Activated naive CD4-positive, alpha-beta T cell treated with anti-CD3 and anti-CD28 coated beads for 36 hours (primary cell): ENCODE measurements at regions not wholly inside any gene's neighbourhood (a gene's known extent, or its start where the extent isn't known, plus 50 kb on each side); places are given as distances from the start of the nearest gene placed in this dataset.

Experiments
- CTCF ChIA-PET: fragments of 350-600 bp; sonication (Branson Sonifier 250); formaldehyde crosslinking; loops from one replicate; lab custom pipeline; 2021; ENCODE audit warnings: antibody characterized with exemption; lab: Charles Lee
- DNase-seq: peaks from one replicate; pipeline ENCODE4 v3.0.0-alpha.2; 2020
- H3K27ac Mint-ChIP-seq: one replicate; pipeline ENCODE4 v1.8.0; 2021; ENCODE audit warnings: mild to moderate bottlenecking, mixed read lengths
- H3K27me3 Mint-ChIP-seq: one replicate; pipeline ENCODE4 v1.8.0; 2021; ENCODE audit warnings: low read depth, mixed read lengths
- H3K36me3 Mint-ChIP-seq: one replicate; pipeline ENCODE4 v1.8.0; 2021; ENCODE audit warnings: low read depth, mixed read lengths
- H3K4me1 Mint-ChIP-seq: one replicate; pipeline ENCODE4 v1.8.0; 2021; ENCODE audit warnings: low read depth, mixed read lengths
- H3K4me3 Mint-ChIP-seq: one replicate; pipeline ENCODE4 v1.8.0; 2021; ENCODE audit warnings: mild to moderate bottlenecking, moderate library complexity, mixed read lengths
- H3K9me3 Mint-ChIP-seq: one replicate; pipeline ENCODE4 v1.8.0; 2021; ENCODE audit warnings: mixed read lengths
- intact Hi-C: fragments of 100-400 bp; cut with micrococcal nuclease; formaldehyde crosslinking; loops from one replicate; pipeline ENCODE4 v1.15.1; 2023

- CTCF ChIA-PET = interaction anchor here (0.8 kb wide), 1 partner anchor 111 kb away, joined by 4 read pairs; no protein-coding TSS in a partner anchor
- Mint-ChIP-seq H3K27me3 (peaks cover 20% of the 10 kb centered on the region), H3K36me3 (no peaks in the 10 kb centered on the region), H3K4me1 (peaks cover 16% of the 10 kb centered on the region), H3K27ac (peak overlapping the region; percentile 50), H3K9me3 (no peaks in the 10 kb centered on the region), H3K4me3 (no peak overlapping the region)
- DNase-seq = peak; percentile 16
- intact Hi-C loops = loop anchor here (1.0 to 5.0 kb wide), 10 partner anchors 18 to 656 kb away; partner anchors contain the start of genes AKIRIN2, CFAP206 and SLC35A1
These were observed 106.1 kb upstream of the AKIRIN2 start for GRCh38 chr6:87808005-87808757.

- H3K36me3 Mint-ChIP-seq = no peaks in the 10 kb centered on the region
- peaks cover 16% of the 10 kb centered on the region for H3K4me1 Mint-ChIP-seq
- no peaks in the 10 kb centered on the region for H3K9me3 Mint-ChIP-seq
- H3K27me3 Mint-ChIP-seq = peaks cover 20% of the 10 kb centered on the region
- no peak overlapping the region for H3K4me3 Mint-ChIP-seq
- H3K27ac Mint-ChIP-seq = no peak overlapping the region
- CTCF ChIA-PET = no interaction called here
- no peak for DNase-seq
- intact Hi-C loops = loop anchor here (5.0 kb wide), 4 partner anchors 235 to 655 kb away; partner anchors contain the start of genes CFAP206 and SLC35A1
These were observed 105.4 kb upstream of the AKIRIN2 start for GRCh38 chr6:87807475-87807874.

GRCh38 chr6:87806635-87807034 lies 104.6 kb upstream of the AKIRIN2 start:
- intact Hi-C loops = loop anchor here (5.0 kb wide), 4 partner anchors 234 to 654 kb away; partner anchors contain the start of genes CFAP206 and SLC35A1
- DNase-seq = no peak
- CTCF ChIA-PET = interaction anchor here (0.6 kb wide), 1 partner anchor 321 kb away, joined by 3 read pairs; no protein-coding TSS in a partner anchor

GRCh38 chr6:87806099-87806498 lies 104.1 kb upstream of the AKIRIN2 start:
- H3K9me3 Mint-ChIP-seq = no peaks in the 10 kb centered on the region
- peaks cover 16% of the 10 kb centered on the region for H3K4me1 Mint-ChIP-seq
- peaks cover 13% of the 10 kb centered on the region for H3K27me3 Mint-ChIP-seq
- no peaks in the 10 kb centered on the region for H3K36me3 Mint-ChIP-seq
- no peak overlapping the region for H3K4me3 Mint-ChIP-seq
- intact Hi-C loops = loop anchor here (5.0 kb wide), 4 partner anchors 234 to 654 kb away; partner anchors contain the start of genes CFAP206 and SLC35A1
- no peak for DNase-seq
- CTCF ChIA-PET = no interaction called here
- no peak overlapping the region for H3K27ac Mint-ChIP-seq

More at GRCh38 chr6:87806635-87807034, 104.6 kb upstream of the AKIRIN2 start:
- Mint-ChIP-seq H3K27ac (no peak overlapping the region), H3K9me3 (no peaks in the 10 kb centered on the region), H3K4me3 (no peak overlapping the region), H3K27me3 (peaks cover 15% of the 10 kb centered on the region), H3K4me1 (peaks cover 16% of the 10 kb centered on the region), H3K36me3 (no peaks in the 10 kb centered on the region)

GRCh38 chr6:87803791-87804190 lies 101.8 kb upstream of the AKIRIN2 start:
- H3K27me3 Mint-ChIP-seq = peaks cover 14% of the 10 kb centered on the region
- intact Hi-C loops = no loop called here

GRCh38 chr6:87799651-87800050 lies 97.6 kb upstream of the AKIRIN2 start:
- no peak overlapping the region for H3K4me3 Mint-ChIP-seq
- no peak for DNase-seq
- intact Hi-C loops = loop anchor here (10.0 kb wide), 1 partner anchor 405 kb away; no protein-coding TSS in a partner anchor
- H3K27ac Mint-ChIP-seq = no peak overlapping the region
- H3K4me1 Mint-ChIP-seq = peaks cover 3% of the 10 kb centered on the region
- CTCF ChIA-PET = interaction anchor here (0.7 kb wide), 1 partner anchor 11 kb away, joined by 4 read pairs; no protein-coding TSS in a partner anchor
- peaks cover 7% of the 10 kb centered on the region for H3K27me3 Mint-ChIP-seq
- H3K9me3 Mint-ChIP-seq = no peaks in the 10 kb centered on the region
- H3K36me3 Mint-ChIP-seq = no peaks in the 10 kb centered on the region

More at GRCh38 chr6:87803791-87804190, 101.8 kb upstream of the AKIRIN2 start:
- H3K4me3 Mint-ChIP-seq = no peak overlapping the region
- DNase-seq = no peak
- no peak overlapping the region for H3K27ac Mint-ChIP-seq
- CTCF ChIA-PET = interaction anchor here (1.6 kb wide), 1 partner anchor 28 kb away, joined by 3 read pairs; no protein-coding TSS in a partner anchor
- peaks cover 16% of the 10 kb centered on the region for H3K4me1 Mint-ChIP-seq
- no peaks in the 10 kb centered on the region for H3K36me3 Mint-ChIP-seq
- no peaks in the 10 kb centered on the region for H3K9me3 Mint-ChIP-seq

- CTCF ChIA-PET = no interaction called here
- intact Hi-C loops = loop anchor here (10.0 kb wide), 1 partner anchor 404 kb away; no protein-coding TSS in a partner anchor
- DNase-seq = no peak
- Mint-ChIP-seq H3K4me3 (no peak overlapping the region), H3K4me1 (peaks cover 3% of the 10 kb centered on the region), H3K36me3 (no peaks in the 10 kb centered on the region), H3K27ac (no peak overlapping the region), H3K27me3 (peaks cover 4% of the 10 kb centered on the region), H3K9me3 (no peaks in the 10 kb centered on the region)
These were observed 96.6 kb upstream of the AKIRIN2 start for GRCh38 chr6:87798393-87799278.

GRCh38 chr6:87794922-87795885 lies 93.2 kb upstream of the AKIRIN2 start:
- no peaks in the 10 kb centered on the region for H3K36me3 Mint-ChIP-seq

GRCh38 chr6:87793315-87793714 lies 91.3 kb upstream of the AKIRIN2 start:
- no peak for DNase-seq
- intact Hi-C loops = loop anchor here (10.0 kb wide), 1 partner anchor 399 kb away; no protein-coding TSS in a partner anchor
- peaks cover 2% of the 10 kb centered on the region for H3K27me3 Mint-ChIP-seq
- no peaks in the 10 kb centered on the region for H3K36me3 Mint-ChIP-seq
- no peaks in the 10 kb centered on the region for H3K4me1 Mint-ChIP-seq
- H3K9me3 Mint-ChIP-seq = no peaks in the 10 kb centered on the region
- no peak overlapping the region for H3K27ac Mint-ChIP-seq
- no peak overlapping the region for H3K4me3 Mint-ChIP-seq
- CTCF ChIA-PET = no interaction called here

More at GRCh38 chr6:87794922-87795885, 93.2 kb upstream of the AKIRIN2 start:
- H3K27ac Mint-ChIP-seq = no peak overlapping the region
- H3K4me1 Mint-ChIP-seq = peaks cover 3% of the 10 kb centered on the region
- no peak overlapping the region for H3K4me3 Mint-ChIP-seq
- peaks cover 2% of the 10 kb centered on the region for H3K27me3 Mint-ChIP-seq
- intact Hi-C loops = loop anchor here (10.0 kb wide), 1 partner anchor 400 kb away; no protein-coding TSS in a partner anchor
- no peaks in the 10 kb centered on the region for H3K9me3 Mint-ChIP-seq
- DNase-seq = no peak
- CTCF ChIA-PET = no interaction called here

GRCh38 chr6:87791982-87792381 lies 89.9 kb upstream of the AKIRIN2 start:
- no peak overlapping the region for H3K27ac Mint-ChIP-seq
- H3K9me3 Mint-ChIP-seq = no peaks in the 10 kb centered on the region
- no peaks in the 10 kb centered on the region for H3K36me3 Mint-ChIP-seq
- CTCF ChIA-PET = interaction anchor here (0.6 to 1.1 kb wide), 2 partner anchors 40 to 332 kb away, joined by 3 read pairs; no protein-coding TSS in a partner anchor
- no peak for DNase-seq
- no peak overlapping the region for H3K4me3 Mint-ChIP-seq
- intact Hi-C loops = loop anchor here (10.0 kb wide), 1 partner anchor 397 kb away; no protein-coding TSS in a partner anchor
- H3K4me1 Mint-ChIP-seq = no peaks in the 10 kb centered on the region
- peaks cover under 1% of the 10 kb centered on the region for H3K27me3 Mint-ChIP-seq

GRCh38 chr6:87791485-87791884 lies 89.5 kb upstream of the AKIRIN2 start:
- Mint-ChIP-seq H3K4me1 (no peaks in the 10 kb centered on the region), H3K36me3 (no peaks in the 10 kb centered on the region), H3K4me3 (no peak overlapping the region), H3K27me3 (no peaks in the 10 kb centered on the region), H3K9me3 (no peaks in the 10 kb centered on the region), H3K27ac (no peak overlapping the region)
- no peak for DNase-seq
- intact Hi-C loops = loop anchor here (10.0 kb wide), 1 partner anchor 397 kb away; no protein-coding TSS in a partner anchor
- CTCF ChIA-PET = interaction anchor here (0.6 to 1.1 kb wide), 2 partner anchors 41 to 221 kb away, joined by 3 to 6 read pairs; no protein-coding TSS in a partner anchor
